OCI-LY7 (cell line): ENCODE measurements at regions not wholly inside any gene's neighbourhood (a gene's known extent, or its start where the extent isn't known, plus 50 kb on each side); places are given as distances from the start of the nearest gene placed in this dataset.

Experiments
- CTCF ChIP-seq: fragments of 200-600 bp; sonication (generic); conservative IDR thresholded peaks from 2 replicates; pipeline ENCODE4 v1.5.1; 2014; ENCODE audit warnings: mild to moderate bottlenecking, antibody characterized with exemption, low read length, moderate library complexity, mixed read lengths
- EZH2phosphoT487 ChIP-seq: fragments of 200-600 bp; sonication (generic); IDR thresholded peaks from 2 replicates; pipeline ENCODE4 v1.6.1; 2018; ENCODE audit warnings: low read depth, borderline replicate concordance, mild to moderate bottlenecking, mixed run types, antibody characterized with exemption, low read length, moderate library complexity, mixed read lengths

- TF ChIP-seq EZH2phosphoT487 = no peak
- no peak for TF ChIP-seq CTCF
These were observed 199.2 kb downstream of the BCHE start for GRCh38 chr3:165638034-165638433.
